ENCODE measurements at regions not wholly inside any gene's neighbourhood (a gene's known extent, or its start where the extent isn't known, plus 50 kb on each side); places are given as distances from the start of the nearest gene placed in this dataset.
"Not testable (repeated sequence)": the region's sequence is repeated elsewhere in the genome, so short reads cannot be mapped to it uniquely, and the experiment has no call there.

DNA sequence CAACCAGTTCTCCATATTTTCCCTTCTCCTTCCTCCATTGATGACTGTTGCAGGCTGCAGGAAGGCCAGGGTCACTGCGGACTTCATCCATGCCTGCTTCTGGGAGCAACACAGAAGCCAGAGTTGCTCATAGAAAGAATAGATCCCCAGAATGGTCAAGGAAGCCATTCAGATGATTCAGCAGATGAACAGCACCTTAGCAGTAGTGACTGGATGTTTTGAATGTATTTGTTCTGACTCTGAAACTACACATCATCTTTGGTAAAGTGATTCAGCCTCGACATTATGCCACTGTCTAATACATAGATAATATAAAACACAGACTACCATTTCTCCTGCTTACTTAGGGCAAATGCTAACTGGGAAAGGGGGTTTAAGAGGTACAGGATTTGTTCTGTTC, 411.6 kb downstream of the RND3 start:
- H3K9me3 ChIP-seq = no peaks in the 10 kb centered on the region
- H3K36me3 ChIP-seq = no peaks in the 10 kb centered on the region
- TF ChIP-seq, protein P1, sequence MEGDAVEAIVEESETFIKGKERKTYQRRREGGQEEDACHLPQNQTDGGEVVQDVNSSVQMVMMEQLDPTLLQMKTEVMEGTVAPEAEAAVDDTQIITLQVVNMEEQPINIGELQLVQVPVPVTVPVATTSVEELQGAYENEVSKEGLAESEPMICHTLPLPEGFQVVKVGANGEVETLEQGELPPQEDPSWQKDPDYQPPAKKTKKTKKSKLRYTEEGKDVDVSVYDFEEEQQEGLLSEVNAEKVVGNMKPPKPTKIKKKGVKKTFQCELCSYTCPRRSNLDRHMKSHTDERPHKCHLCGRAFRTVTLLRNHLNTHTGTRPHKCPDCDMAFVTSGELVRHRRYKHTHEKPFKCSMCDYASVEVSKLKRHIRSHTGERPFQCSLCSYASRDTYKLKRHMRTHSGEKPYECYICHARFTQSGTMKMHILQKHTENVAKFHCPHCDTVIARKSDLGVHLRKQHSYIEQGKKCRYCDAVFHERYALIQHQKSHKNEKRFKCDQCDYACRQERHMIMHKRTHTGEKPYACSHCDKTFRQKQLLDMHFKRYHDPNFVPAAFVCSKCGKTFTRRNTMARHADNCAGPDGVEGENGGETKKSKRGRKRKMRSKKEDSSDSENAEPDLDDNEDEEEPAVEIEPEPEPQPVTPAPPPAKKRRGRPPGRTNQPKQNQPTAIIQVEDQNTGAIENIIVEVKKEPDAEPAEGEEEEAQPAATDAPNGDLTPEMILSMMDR (IDR thresholded peaks at IDR 0.05; ENCODE audit: low read depth, low read length) = no peak
- no peak overlapping the region for H3K4me3 ChIP-seq (ENCODE audit: low read depth, low read length)
- H3K27me3 ChIP-seq = no peaks in the 10 kb centered on the region
- no peaks in the 10 kb centered on the region for H3K4me1 ChIP-seq
- no peak for DNase-seq

DNA sequence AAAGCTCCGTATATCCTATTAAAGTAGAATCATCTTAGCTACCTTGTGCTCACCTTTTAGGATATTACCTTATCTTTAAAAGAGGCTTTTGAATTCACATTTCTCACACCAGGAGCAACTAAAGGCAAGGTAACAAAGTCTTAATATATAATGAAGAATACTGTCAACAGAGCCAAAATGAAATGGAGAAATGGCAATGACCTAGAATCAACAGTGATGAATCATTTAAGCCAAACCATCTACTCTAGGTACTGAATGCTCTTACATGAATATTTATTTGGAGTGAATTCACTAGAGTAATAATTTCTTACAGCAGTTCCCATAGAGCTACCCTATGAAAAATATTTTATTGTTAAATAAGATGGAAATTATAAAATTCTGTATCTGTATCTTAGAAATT, 421.0 kb downstream of the RND3 start:
- no peaks in the 10 kb centered on the region for H3K36me3 ChIP-seq
- no peak for DNase-seq
- TF ChIP-seq, protein P1 (IDR thresholded peaks at IDR 0.05; ENCODE audit: low read depth, low read length) = no peak
- no peaks in the 10 kb centered on the region for H3K4me1 ChIP-seq
- H3K27me3 ChIP-seq = no peaks in the 10 kb centered on the region
- no peak overlapping the region for H3K4me3 ChIP-seq (ENCODE audit: low read depth, low read length)
- no peaks in the 10 kb centered on the region for H3K9me3 ChIP-seq

DNA sequence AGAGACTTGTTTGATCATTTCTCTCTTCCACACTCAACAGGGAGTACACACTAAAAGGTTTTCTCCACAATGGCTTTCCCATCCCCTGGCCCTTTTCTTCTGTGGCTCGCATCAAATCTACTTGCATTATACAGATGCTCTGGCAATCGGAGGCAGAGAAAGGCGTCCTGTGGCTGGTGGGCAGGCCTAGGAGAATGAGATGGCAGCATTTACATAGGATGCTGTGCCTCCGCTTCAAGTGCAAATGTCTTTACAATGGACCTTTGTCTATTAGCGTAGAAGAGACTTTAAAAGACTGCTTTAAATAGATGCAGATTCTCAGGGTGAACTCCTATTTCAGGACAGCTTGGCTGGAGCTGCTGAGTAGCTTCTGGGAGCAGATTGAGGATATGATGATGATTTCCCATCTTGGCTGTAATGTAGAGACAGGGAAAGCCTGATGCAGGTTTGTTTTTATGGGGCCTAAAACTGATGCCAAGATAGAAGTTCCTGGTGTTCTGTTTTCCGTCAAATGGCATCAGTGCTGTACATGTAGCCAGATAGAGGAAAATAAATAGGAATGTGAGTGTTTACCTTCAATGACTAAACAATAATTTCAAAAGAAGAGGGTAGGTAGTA, 423.4 kb downstream of the RND3 start:
- Histone ChIP-seq H3K9me3 (no peaks in the 10 kb centered on the region), H3K36me3 (no peaks in the 10 kb centered on the region), H3K4me3 (ENCODE audit: low read depth, low read length) (no peak overlapping the region), H3K4me1 (no peaks in the 10 kb centered on the region), H3K27me3 (no peaks in the 10 kb centered on the region)
- DNase-seq = no peak
- TF ChIP-seq, protein P1 (IDR thresholded peaks at IDR 0.05; ENCODE audit: low read depth, low read length) = no peak

DNA sequence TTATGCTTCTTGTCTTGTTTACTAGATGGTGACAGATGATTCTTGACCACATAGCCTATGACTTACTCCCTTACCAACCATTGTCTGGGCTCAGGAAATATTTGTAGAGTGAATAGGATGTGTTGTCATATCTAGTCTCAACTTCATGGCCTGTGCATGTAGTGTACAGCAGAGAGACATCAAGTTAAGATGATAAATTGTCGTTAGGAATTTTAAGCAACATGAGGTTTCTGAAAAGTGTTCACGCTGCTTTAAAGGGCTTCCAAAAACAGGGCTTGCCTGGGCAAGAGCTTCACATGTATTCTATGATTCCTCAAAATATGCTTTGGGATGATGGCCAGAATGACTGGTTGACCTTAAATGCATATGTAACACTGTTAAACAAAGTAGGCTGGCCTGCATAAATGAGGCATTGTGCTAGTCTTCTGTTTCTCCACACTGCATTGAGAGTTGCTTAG, 424.0 kb downstream of the RND3 start:
- H3K4me3 ChIP-seq (ENCODE audit: low read depth, low read length) = no peak overlapping the region
- TF ChIP-seq, protein P1 (IDR thresholded peaks at IDR 0.05; ENCODE audit: low read depth, low read length) = no peak
- H3K4me1 ChIP-seq = no peaks in the 10 kb centered on the region
- no peaks in the 10 kb centered on the region for H3K9me3 ChIP-seq
- no peaks in the 10 kb centered on the region for H3K36me3 ChIP-seq
- H3K27me3 ChIP-seq = no peaks in the 10 kb centered on the region
- DNase-seq = no peak

DNA sequence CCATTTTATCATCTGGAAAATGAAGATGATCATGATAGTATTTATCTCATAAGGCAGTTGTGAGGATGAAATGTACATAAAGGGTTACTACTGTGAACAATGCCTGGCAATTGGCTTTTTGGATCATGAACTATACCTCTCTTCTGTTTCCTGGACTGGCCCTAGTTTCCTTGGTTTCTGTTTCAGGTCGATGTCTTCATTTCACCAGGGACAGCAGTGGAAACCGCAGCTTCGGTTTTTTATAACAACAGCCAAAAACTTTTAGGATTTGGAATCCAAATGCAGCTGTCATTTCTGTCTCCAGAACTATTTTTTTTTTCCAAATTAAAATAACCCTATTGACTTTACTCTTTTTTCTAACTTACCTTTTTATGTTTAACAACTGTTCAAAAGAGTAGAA, 425.1 kb downstream of the RND3 start:
- no peaks in the 10 kb centered on the region for H3K4me1 ChIP-seq
- H3K27me3 ChIP-seq = no peaks in the 10 kb centered on the region
- H3K4me3 ChIP-seq (ENCODE audit: low read depth, low read length) = no peak overlapping the region
- TF ChIP-seq, protein P1 (IDR thresholded peaks at IDR 0.05; ENCODE audit: low read depth, low read length) = no peak
- no peaks in the 10 kb centered on the region for H3K9me3 ChIP-seq
- no peak for DNase-seq
- no peaks in the 10 kb centered on the region for H3K36me3 ChIP-seq

DNA sequence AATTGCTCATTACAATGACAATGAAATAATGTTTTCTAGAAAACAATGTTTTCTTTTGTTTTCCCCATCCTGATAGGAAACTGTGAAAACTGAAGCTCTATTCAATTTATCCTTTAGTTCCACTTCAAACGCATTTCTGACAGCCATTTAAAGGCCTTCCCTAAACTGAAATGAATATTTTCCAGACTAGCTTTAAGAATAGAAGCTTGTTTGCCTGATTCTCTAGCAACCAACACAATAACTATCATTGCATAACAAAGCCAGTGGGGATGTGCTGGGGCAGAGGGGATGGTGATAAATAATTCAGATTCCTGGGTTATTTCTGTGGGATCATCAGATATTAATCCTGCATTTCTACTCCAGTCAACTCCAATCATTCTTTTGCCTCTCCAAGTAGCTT, 427.1 kb downstream of the RND3 start:
- Histone ChIP-seq H3K27me3 (no peaks in the 10 kb centered on the region), H3K4me1 (no peaks in the 10 kb centered on the region), H3K9me3 (no peaks in the 10 kb centered on the region), H3K36me3 (no peaks in the 10 kb centered on the region), H3K4me3 (ENCODE audit: low read depth, low read length) (no peak overlapping the region)
- TF ChIP-seq, protein P1 (IDR thresholded peaks at IDR 0.05; ENCODE audit: low read depth, low read length) = no peak
- DNase-seq = no peak

DNA sequence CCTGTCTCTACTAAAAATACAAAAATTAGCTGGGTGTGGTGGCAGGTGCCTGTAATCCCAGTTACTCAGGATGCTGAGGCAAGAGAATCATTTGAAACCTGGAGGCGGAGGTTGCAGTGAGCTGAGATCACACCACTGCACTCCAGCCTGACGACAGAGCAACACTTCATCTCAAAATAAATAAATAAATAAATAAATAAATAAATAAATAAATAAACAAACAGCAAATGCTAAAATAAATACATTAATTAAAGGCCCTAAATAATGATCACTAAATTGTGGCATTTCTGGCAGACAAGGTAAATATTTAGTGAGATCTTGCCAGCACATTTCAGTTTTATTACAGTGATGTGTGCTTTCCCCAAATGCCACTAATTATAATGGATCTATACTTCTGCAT, 427.8 kb downstream of the RND3 start:
- H3K4me1 ChIP-seq; H3K36me3 ChIP-seq; H3K9me3 ChIP-seq; H3K4me3 ChIP-seq (ENCODE audit: low read depth, low read length); DNase-seq; H3K27me3 ChIP-seq: not testable (repeated sequence)

Measured in BE2C (cell line).